HG03097 (cell line): ENCODE measurements at regions not wholly inside any gene's neighbourhood (a gene's known extent, or its start where the extent isn't known, plus 50 kb on each side); places are given as distances from the start of the nearest gene placed in this dataset.

Source experiments
- ATAC-seq: cut with Tn5 transposase; IDR thresholded peaks from one replicate; pipeline ENCODE4 v1.9.1; 2021; ENCODE audit not compliant: unreplicated experiment, low FRiP score

- no peak for ATAC-seq
Observed at GRCh38 chr10:20998036-20998435, 100.9 kb upstream of the NEBL start.

- no peak for ATAC-seq
Observed at GRCh38 chr10:20995123-20995987, 98.2 kb upstream of the NEBL start.

GRCh38 chr10:20993830-20994527 lies 96.9 kb upstream of the NEBL start:
- ATAC-seq = no peak

- ATAC-seq = no peak
Observed at GRCh38 chr10:20993389-20993788, 96.3 kb upstream of the NEBL start.

- ATAC-seq = no peak
Observed at GRCh38 chr10:20991526-20991925, 94.4 kb upstream of the NEBL start.

- ATAC-seq = no peak
Observed at GRCh38 chr10:20990604-20991003, 93.5 kb upstream of the NEBL start.

GRCh38 chr10:20988357-20988983 lies 91.4 kb upstream of the NEBL start:
- ATAC-seq = no peak

- ATAC-seq = no peak
Observed at GRCh38 chr10:20986049-20986448, 88.9 kb upstream of the NEBL start.

GRCh38 chr10:20984662-20985061 lies 87.6 kb upstream of the NEBL start:
- no peak for ATAC-seq

- ATAC-seq = no peak
Observed at GRCh38 chr10:20981419-20981953, 84.4 kb upstream of the NEBL start.

- no peak for ATAC-seq
Observed at GRCh38 chr10:20978617-20979016, 81.5 kb upstream of the NEBL start.

- ATAC-seq = no peak
Observed at GRCh38 chr10:20977300-20977699, 80.2 kb upstream of the NEBL start.

- no peak for ATAC-seq
Observed at GRCh38 chr10:20976891-20977290, 79.8 kb upstream of the NEBL start.

- no peak for ATAC-seq
Observed at GRCh38 chr10:20976390-20976789, 79.3 kb upstream of the NEBL start.

GRCh38 chr10:20975236-20975635 lies 78.1 kb upstream of the NEBL start:
- ATAC-seq = no peak

- ATAC-seq = no peak
Observed at GRCh38 chr10:20972925-20973324, 75.8 kb upstream of the NEBL start.

- no peak for ATAC-seq
Observed at GRCh38 chr10:20971901-20972300, 74.8 kb upstream of the NEBL start.

GRCh38 chr10:20970708-20971107 lies 73.6 kb upstream of the NEBL start:
- ATAC-seq = peak; percentile 98

GRCh38 chr10:20970044-20970443 lies 72.9 kb upstream of the NEBL start:
- no peak for ATAC-seq

GRCh38 chr10:20966426-20966825 lies 69.3 kb upstream of the NEBL start:
- ATAC-seq = no peak
